GM21515 (cell line): ENCODE measurements at regions not wholly inside any gene's neighbourhood (a gene's known extent, or its start where the extent isn't known, plus 50 kb on each side); places are given as distances from the start of the nearest gene placed in this dataset.

Experiments used
- ATAC-seq: cut with Tn5 transposase; IDR thresholded peaks from one replicate; pipeline ENCODE4 v1.9.1; 2021; ENCODE audit not compliant: unreplicated experiment

DNA sequence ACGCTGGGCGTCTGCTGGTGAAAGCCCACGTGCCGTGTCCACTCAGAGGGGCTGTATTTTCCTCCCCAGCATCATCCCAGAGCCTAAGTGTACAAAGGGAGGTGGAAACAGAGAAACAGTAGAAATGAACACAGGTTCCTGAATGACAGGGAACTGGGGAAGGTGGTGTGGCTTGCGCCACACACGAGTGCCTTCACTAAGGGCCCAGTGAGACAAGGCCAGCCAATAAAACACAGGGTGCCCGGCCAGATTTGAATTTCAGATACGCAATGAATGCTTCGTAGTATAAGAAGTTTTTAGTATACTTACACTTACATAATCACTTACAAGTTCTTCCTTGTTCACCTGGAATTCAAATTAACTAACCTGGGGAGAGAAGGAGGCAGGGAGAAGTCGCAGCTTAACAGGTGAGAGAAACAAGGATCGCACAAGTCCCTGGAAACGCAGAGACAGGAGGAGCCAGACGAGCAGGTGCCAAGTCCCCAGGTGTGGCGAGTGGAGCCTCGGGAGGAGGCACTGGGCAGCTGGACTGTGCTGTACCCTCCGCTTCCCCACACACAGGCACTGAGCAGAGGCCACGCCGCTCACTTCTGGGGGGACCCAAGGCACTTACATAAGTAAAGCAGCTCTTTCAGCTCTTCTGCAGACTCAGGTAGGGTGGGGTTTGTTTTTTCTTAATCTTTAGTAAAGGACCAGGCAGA lies 105.2 kb upstream of the MGMT start:
- ATAC-seq = no peak

DNA sequence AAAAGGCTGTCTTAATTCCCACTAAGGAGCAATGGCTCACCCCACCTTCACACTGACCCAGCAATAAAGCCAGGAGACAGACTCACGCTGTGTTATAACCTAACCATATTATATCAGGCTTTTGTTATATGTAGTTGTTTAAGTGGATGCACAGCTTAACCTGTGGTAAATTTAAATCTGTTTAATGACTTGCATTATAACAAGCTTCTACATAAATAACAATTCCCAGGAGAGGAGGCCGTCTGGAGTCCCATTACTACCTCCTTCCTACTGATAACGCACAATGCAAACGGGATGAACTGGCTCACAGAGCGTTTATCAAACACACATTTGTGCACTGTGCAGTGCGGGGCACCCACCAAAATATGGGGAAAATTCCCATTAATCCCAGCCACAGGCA lies 102.1 kb upstream of the MGMT start:
- no peak for ATAC-seq

GRCh38 chr10:129365767-129366402 lies 101.2 kb upstream of the MGMT start:
- ATAC-seq = no peak

DNA sequence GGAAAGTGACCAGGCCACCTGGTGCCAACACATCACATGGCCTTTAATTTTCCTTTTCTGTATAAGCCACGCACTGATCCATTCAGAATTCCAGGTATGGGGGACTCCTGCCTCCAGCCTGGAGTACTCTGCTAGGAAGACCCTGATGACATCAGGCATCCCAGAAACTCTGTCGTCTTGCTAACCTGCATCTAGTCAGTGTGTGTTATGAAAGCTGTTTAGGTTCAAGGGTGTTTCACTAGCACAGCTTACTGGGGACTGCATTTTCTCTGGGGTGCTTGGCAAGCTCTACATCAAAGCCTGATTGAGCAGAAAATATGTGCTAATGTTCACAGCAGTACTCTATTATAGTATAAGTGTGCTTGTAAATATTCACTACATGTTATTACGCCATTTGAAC lies 100.6 kb upstream of the MGMT start:
- no peak for ATAC-seq

GRCh38 chr10:129369566-129369965 lies 97.5 kb upstream of the MGMT start:
- ATAC-seq = no peak

DNA sequence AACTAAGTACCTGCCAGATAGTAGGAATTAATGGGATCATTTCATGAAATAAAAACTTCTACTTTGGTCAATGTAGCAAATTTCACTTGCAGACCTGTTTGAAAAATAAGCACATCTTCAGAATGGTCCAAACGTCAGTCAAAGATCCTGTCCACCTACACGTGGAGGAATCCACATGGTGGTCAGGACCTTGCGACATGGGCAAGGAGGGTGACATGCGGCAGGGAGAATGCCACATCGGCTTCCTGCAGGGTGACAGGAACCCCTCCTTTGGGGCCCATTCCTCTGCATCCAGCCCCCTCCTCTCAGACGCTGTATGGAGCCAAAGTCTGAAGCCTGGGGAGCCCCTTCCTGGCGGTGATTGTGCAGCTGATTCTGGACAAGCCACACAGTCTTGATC lies 95.5 kb upstream of the MGMT start:
- no peak for ATAC-seq

- no peak for ATAC-seq
These were observed 94.9 kb upstream of the MGMT start for GRCh38 chr10:129372172-129372571.

DNA sequence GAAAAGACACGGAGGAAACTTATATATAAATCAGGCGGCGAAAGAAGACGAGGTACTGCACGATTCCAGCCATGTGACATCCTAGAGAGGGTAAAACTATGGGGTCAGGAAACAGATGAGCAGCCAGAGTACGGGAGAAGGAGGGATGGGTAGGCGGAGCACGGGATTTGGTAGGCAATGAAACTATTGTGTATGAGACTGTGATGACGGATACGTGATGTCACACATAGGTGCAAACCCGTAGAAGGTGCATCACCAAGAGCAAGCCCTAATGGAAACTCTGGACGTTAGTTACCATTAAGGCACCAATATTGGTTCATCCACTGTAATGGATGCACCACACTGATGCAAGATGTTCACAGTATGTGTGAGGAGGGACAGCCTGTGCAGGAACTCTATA lies 93.8 kb upstream of the MGMT start:
- ATAC-seq = no peak

DNA sequence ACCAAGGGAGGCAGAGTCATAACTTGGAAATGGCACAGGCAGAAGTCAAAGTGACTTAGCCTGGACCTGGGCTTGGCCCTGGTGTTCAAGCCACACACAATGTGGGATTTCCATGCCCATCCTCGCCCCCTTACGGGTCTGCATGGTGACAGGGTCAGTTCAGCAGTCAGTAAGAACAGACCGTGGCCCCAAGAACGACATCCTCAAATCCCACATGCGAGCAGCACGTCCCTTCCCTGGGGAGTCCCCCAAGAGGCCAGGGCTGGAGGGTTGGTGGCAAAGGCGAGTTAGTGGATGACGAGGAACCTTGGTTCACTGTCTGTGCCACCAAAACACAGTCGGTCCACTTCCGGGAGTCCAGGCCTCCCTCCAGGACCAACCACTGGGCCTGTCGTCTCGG lies 93.3 kb upstream of the MGMT start:
- ATAC-seq = no peak

GRCh38 chr10:129375171-129375570 lies 91.9 kb upstream of the MGMT start:
- ATAC-seq = no peak

DNA sequence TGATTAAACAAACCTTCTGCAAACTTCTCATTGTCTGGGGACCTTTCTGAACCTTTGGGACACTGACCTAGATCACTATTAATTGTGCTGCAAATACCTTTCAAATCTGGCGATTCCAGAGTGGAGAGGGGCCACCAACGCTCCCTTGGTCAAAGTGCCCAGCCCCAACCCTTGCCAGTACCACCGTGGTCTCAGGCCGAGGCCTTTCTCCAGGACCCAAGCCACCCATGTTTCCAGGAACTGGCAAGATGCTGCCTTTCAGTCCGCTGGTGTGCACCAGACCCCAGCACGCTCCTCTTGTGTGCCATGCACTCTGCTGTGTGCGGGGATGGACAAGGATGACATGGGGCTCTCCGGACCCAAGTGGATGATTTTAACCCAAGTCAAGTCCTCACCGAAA lies 91.1 kb upstream of the MGMT start:
- no peak for ATAC-seq

GRCh38 chr10:129380279-129380678 lies 86.8 kb upstream of the MGMT start:
- no peak for ATAC-seq

DNA sequence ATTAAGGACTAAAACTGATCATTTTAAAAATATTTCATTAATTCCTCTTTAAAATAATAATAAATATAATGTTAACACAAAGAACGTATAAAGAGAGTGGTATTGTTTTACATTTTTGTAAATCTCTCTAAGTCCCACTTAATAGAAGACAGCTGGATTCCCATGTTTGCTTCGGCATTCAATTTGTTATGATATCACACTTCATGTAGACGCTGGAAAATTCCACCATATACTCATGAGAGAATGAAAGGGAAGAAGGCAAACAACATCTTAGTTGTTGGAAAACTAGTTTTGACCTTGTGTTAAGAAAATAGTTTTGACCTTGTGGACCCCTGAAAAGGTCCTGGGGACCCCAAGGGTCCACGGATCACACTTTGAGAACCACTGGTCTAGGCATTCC lies 85.3 kb upstream of the MGMT start:
- no peak for ATAC-seq

DNA sequence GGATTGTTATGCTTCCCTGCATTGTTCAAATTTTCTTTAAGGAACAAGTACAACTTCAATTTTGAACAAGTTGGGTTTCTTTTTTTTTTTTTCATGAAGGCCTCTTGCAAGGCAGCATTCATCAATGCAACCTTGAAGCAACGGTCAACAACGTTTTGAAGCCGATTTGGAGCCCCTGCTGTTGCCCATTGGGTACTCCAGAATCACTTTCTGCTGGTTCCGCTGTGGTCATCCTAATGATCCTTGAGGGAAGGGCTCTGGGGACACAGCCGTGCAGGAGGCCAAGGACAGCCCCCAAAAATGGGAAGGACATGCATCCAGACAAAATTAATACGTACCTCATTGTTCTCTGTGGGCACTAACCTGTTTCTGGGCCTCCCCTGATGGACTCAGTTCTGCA lies 84.6 kb upstream of the MGMT start:
- ATAC-seq = no peak

- ATAC-seq = no peak
These were observed 83.4 kb upstream of the MGMT start for GRCh38 chr10:129383651-129384050.

DNA sequence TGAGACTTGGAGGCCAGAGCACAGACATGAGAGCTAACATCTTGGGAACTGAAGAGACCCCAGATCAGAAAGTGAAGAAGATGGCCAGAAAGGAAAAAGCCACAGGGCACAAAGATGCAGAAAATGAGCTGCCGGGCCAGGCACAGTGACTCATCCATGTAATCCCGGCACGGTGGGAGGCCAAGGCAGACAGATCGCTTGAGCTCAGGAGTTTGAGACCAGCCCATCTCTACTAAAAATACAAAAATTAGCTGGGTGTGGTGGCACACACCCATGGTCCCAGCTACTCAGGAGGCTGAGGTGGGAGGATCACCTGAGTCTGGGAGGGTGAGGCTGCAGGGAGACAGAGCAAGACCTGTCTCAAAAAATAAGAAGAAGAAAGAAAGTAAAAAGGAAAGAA lies 81.4 kb upstream of the MGMT start:
- ATAC-seq = no peak

GRCh38 chr10:129386415-129387257 lies 80.4 kb upstream of the MGMT start:
- ATAC-seq = no peak

DNA sequence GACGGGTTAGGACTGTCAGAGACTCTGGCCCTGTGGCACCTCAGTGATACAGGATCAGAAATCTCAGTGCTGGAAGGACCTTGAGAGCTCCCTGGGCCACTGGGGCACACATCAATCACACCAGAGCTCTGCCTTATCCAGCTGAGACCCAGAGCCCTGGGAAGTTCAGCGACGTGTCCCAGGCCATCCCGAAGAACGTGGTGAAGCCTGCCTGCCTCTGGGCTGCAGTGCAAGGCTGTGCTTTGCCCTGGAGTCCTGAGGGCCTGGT lies 79.8 kb upstream of the MGMT start:
- ATAC-seq = no peak

DNA sequence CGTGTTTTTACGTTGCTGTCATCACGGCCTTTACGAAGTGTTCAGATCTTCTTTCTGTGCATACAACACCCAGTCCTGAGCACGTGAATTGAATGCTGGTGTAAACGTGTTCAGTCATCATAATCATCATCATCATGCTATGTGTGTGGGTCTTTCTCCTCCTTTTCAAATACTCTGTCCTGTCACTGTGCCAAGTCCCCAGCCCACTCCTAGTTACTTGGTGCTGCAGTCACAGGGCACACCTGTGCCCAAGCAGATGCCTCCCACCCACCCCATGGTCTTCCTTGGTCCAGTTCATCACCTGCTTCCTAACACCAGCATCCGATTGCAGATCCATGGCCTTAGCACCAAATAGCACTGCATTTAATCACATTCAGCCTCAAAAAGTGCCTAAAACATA lies 78.6 kb upstream of the MGMT start:
- ATAC-seq = no peak

- ATAC-seq = no peak
These were observed 77.8 kb upstream of the MGMT start for GRCh38 chr10:129389194-129389593.

GRCh38 chr10:129390147-129390546 lies 76.9 kb upstream of the MGMT start:
- ATAC-seq = no peak

DNA sequence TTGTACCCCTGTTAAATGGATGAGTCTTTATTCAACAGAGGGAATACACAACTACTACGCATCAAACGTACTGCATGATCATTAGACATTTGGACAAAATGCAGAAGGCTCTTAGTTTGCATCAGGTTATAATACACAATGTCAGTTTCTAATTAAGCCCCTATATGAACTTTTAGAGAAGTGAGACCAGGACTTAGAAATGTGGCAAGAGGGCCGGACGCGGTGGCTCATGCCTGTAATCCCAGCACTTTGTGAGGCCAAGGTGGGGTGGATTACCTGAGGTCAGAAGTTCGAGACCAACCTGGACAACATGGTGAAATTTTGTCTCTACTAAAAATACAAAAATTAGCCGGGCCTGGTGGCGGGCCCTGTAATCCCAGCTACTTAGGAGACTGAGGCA lies 76.3 kb upstream of the MGMT start:
- ATAC-seq = no peak
